Brain microvascular endothelial cell (primary cell): ENCODE measurements at regions not wholly inside any gene's neighbourhood (a gene's known extent, or its start where the extent isn't known, plus 50 kb on each side); places are given as distances from the start of the nearest gene placed in this dataset.

Experiments used
- DNase-seq: peaks from one replicate; pipeline ENCODE4 v3.0.0-alpha.2; 2020
- H3K27ac ChIP-seq: fragments of 250-450 bp; sonication (Bioruptor Pico); 2 replicates; pipeline ENCODE4 v1.5.1; 2020; ENCODE audit warnings: mild to moderate bottlenecking, moderate library complexity
- H3K27me3 ChIP-seq: fragments of 250-450 bp; sonication (Bioruptor Pico); replicated peaks from 2 replicates; pipeline ENCODE4 v1.5.1; 2020; ENCODE audit warnings: mild to moderate bottlenecking
- H3K36me3 ChIP-seq: fragments of 250-450 bp; sonication (Bioruptor Pico); replicated peaks from 2 replicates; pipeline ENCODE4 v1.5.1; 2020; ENCODE audit warnings: mild to moderate bottlenecking
- H3K4me3 ChIP-seq: 2 replicates; pipeline ENCODE4 v1.5.1; 2011; ENCODE audit warnings: low read depth, mild to moderate bottlenecking, control low read depth, low read length, moderate library complexity
- CTCF ChIP-seq: IDR thresholded peaks from 2 replicates; pipeline ENCODE4 v1.5.1; 2011; ENCODE audit warnings: low read depth, mild to moderate bottlenecking, moderate library complexity, low read length, control low read depth, inconsistent platforms; ENCODE audit errors: missing control alignments
- in situ Hi-C: cut with HindIII; loops from 2 replicates; pipeline ENCODE4 v1.10.0; 2017; ENCODE audit warnings: low sequenced_read_pairs, low pct_ligation_motif_present

GRCh38 chr15:46525984-46526725, 891.3 kb downstream of the SQOR start:
- H3K36me3 ChIP-seq, result no peaks in the 10 kb centered on the region
- no peak for DNase-seq
- H3K4me3 ChIP-seq, result no peak overlapping the region
- in situ Hi-C loops, result no loop called here
- no peak overlapping the region for H3K27ac ChIP-seq
- TF ChIP-seq CTCF, result no peak
- H3K27me3 ChIP-seq, result no peaks in the 10 kb centered on the region

DNA sequence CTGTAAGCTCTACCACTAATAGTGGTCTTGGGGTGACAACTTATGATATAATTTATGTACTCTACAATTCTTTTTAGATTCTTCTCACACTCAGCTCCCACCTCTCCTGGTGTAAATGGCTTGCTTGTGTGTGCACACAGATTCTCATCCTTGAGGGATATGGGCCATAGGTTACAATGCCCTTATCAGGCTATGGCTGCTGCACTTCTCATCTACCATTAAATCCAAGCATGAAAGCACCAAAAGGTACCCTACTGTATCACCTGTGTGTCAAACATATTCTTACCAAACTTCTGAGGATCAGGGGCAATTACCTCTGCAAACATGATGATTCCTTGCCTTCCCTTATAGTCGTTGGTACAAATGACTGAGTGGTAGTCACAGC, 891.9 kb downstream of the SQOR start:
- no peak for TF ChIP-seq CTCF
- in situ Hi-C loops, result no loop called here
- H3K36me3 ChIP-seq, result no peaks in the 10 kb centered on the region
- H3K4me3 ChIP-seq, result no peak overlapping the region
- DNase-seq, result no peak
- H3K27me3 ChIP-seq, result no peaks in the 10 kb centered on the region
- no peak overlapping the region for H3K27ac ChIP-seq

DNA sequence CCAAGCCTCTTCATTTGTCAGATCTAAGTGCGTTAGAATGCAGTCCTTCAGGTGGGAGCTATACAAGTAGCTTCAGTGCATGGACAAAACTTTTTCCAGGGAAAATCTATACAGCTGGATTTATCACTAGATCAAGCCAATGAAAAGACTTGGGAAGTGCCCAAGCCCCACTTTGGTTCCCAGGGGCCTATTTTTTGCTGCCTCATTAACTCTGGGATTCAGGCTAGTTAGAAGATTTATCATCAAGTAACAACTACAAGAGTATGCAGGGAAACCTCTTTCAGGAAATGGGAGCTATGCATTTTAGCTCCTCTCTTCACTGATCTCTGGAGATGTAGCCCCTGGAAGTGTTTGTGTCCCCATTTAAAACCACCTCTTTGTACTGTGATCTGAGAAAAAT, 908.8 kb downstream of the SQOR start:
- no peaks in the 10 kb centered on the region for H3K27me3 ChIP-seq
- H3K27ac ChIP-seq, result no peak overlapping the region
- no peaks in the 10 kb centered on the region for H3K36me3 ChIP-seq
- in situ Hi-C loops, result no loop called here
- no peak for TF ChIP-seq CTCF
- H3K4me3 ChIP-seq, result no peak overlapping the region
- no peak for DNase-seq

- in situ Hi-C loops, result no loop called here
- Histone ChIP-seq H3K27ac (no peak overlapping the region), H3K27me3 (no peaks in the 10 kb centered on the region), H3K4me3 (no peak overlapping the region), H3K36me3 (no peaks in the 10 kb centered on the region)
- TF ChIP-seq CTCF, result no peak
- no peak for DNase-seq
Measured at GRCh38 chr15:46548989-46549388, 914.2 kb downstream of the SQOR start.

DNA sequence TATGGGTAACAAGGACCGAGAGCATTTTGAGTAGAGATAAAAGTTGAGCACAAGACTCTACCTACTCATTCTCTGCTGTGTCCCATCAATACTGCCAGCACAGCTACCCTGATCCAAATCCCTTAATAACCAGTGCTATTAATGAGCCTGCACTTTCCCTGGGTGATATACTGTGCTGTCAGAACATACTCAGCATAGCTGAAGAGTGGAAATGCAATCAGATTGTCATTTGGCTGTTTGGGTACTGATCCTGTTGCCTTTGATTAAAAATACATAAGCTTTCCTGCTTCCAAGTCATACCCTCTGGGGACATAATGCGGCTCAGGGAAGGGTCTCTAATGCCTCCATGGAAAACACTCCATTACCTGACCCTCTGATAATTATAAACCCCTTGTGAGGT, 917.5 kb downstream of the SQOR start:
- in situ Hi-C loops, result no loop called here

More for the DNA sequence above, 917.5 kb downstream of the SQOR start:
- TF ChIP-seq CTCF, result no peak
- H3K27me3 ChIP-seq, result no peaks in the 10 kb centered on the region
- no peak overlapping the region for H3K4me3 ChIP-seq
- no peak overlapping the region for H3K27ac ChIP-seq
- no peaks in the 10 kb centered on the region for H3K36me3 ChIP-seq
- DNase-seq, result no peak
